ENCODE measurements at regions not wholly inside any gene's neighbourhood (a gene's known extent, or its start where the extent isn't known, plus 50 kb on each side); places are given as distances from the start of the nearest gene placed in this dataset.

GRCh38 chr10:3911241-3911640, 126.2 kb upstream of the KLF6 start:
- TF ChIP-seq CTCF (IDR thresholded peaks at IDR 0.05; ENCODE audit: low read depth, low read length, missing input control) (no peak), EGR1 (IDR thresholded peaks at IDR 0.05; ENCODE audit: low read depth in 2 of 2) (no peak), NR2F2 (IDR thresholded peaks at IDR 0.05) (no peak), YY1 (IDR thresholded peaks at IDR 0.05) (no peak), JUND (IDR thresholded peaks at IDR 0.05) (no peak), RAD21 (IDR thresholded peaks at IDR 0.05) (no peak), SP1 (IDR thresholded peaks at IDR 0.05) (no peak), TAF1 (conservative IDR thresholded peaks at IDR 0.05) (no peak)
- TF ChIP-seq, protein P1, sequence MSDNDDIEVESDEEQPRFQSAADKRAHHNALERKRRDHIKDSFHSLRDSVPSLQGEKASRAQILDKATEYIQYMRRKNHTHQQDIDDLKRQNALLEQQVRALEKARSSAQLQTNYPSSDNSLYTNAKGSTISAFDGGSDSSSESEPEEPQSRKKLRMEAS (IDR thresholded peaks at IDR 0.05) = no peak
- TF ChIP-seq, protein P2, sequence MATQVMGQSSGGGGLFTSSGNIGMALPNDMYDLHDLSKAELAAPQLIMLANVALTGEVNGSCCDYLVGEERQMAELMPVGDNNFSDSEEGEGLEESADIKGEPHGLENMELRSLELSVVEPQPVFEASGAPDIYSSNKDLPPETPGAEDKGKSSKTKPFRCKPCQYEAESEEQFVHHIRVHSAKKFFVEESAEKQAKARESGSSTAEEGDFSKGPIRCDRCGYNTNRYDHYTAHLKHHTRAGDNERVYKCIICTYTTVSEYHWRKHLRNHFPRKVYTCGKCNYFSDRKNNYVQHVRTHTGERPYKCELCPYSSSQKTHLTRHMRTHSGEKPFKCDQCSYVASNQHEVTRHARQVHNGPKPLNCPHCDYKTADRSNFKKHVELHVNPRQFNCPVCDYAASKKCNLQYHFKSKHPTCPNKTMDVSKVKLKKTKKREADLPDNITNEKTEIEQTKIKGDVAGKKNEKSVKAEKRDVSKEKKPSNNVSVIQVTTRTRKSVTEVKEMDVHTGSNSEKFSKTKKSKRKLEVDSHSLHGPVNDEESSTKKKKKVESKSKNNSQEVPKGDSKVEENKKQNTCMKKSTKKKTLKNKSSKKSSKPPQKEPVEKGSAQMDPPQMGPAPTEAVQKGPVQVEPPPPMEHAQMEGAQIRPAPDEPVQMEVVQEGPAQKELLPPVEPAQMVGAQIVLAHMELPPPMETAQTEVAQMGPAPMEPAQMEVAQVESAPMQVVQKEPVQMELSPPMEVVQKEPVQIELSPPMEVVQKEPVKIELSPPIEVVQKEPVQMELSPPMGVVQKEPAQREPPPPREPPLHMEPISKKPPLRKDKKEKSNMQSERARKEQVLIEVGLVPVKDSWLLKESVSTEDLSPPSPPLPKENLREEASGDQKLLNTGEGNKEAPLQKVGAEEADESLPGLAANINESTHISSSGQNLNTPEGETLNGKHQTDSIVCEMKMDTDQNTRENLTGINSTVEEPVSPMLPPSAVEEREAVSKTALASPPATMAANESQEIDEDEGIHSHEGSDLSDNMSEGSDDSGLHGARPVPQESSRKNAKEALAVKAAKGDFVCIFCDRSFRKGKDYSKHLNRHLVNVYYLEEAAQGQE (IDR thresholded peaks at IDR 0.05) = no peak
- TF ChIP-seq, protein P3, sequence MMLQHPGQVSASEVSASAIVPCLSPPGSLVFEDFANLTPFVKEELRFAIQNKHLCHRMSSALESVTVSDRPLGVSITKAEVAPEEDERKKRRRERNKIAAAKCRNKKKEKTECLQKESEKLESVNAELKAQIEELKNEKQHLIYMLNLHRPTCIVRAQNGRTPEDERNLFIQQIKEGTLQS (IDR thresholded peaks at IDR 0.05) = no peak
- TF ChIP-seq, protein P4, sequence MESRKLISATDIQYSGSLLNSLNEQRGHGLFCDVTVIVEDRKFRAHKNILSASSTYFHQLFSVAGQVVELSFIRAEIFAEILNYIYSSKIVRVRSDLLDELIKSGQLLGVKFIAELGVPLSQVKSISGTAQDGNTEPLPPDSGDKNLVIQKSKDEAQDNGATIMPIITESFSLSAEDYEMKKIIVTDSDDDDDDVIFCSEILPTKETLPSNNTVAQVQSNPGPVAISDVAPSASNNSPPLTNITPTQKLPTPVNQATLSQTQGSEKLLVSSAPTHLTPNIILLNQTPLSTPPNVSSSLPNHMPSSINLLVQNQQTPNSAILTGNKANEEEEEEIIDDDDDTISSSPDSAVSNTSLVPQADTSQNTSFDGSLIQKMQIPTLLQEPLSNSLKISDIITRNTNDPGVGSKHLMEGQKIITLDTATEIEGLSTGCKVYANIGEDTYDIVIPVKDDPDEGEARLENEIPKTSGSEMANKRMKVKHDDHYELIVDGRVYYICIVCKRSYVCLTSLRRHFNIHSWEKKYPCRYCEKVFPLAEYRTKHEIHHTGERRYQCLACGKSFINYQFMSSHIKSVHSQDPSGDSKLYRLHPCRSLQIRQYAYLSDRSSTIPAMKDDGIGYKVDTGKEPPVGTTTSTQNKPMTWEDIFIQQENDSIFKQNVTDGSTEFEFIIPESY (IDR thresholded peaks at IDR 0.05) = no peak

Measured in liver (tissue), 3 donors.